Ramos (cell line): ENCODE measurements at regions not wholly inside any gene's neighbourhood (a gene's known extent, or its start where the extent isn't known, plus 50 kb on each side); places are given as distances from the start of the nearest gene placed in this dataset.

ENCODE experiments used
- in situ Hi-C: fragments of 300-500 bp; cut with MboI; formaldehyde crosslinking; loops from one replicate; pipeline ENCODE4 v1.14.3; 2022; ENCODE audit warnings: low sequenced_read_pairs; ENCODE audit not compliant: unreplicated experiment

DNA sequence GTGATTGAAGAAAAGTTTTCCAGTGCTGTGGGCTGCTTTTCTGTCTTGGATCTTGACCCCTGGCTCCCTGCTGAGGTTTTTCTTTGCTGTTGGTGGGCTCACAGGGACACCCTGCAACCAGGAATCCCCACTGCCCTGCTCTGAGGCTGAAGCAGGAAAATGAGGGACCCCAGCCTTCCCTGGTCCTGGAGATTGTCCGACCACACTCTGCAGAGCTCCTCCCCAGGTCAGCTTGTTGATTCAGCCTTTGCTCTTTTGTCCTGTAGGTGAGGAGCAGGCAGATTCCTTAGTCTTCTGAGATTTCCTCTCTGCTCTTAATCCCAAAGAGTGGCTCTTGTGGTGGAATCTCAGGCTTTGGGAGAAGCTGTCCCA, 194.5 kb downstream of the RPLP1 start:
- in situ Hi-C loops = no loop called here

DNA sequence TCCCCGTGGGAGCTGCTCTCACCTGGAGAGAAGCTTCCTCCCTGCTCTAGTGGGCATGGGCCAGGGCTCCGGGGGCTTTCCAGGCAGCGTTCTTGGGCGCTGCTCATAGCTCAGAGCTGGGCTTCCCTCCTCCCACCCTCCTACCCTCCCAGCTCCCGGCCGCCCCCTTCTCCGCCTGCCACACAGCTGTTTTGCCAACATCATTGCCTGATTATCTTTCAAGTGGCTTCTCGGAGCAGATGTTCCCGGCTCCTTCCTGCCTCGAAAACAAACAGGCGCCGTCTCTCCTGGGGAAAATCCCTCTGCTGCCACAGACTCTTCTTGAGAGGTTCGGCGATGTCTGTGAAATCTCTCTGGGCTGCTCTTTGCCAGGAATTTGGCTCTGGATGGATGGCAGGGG, 195.6 kb downstream of the RPLP1 start:
- in situ Hi-C loops = no loop called here

DNA sequence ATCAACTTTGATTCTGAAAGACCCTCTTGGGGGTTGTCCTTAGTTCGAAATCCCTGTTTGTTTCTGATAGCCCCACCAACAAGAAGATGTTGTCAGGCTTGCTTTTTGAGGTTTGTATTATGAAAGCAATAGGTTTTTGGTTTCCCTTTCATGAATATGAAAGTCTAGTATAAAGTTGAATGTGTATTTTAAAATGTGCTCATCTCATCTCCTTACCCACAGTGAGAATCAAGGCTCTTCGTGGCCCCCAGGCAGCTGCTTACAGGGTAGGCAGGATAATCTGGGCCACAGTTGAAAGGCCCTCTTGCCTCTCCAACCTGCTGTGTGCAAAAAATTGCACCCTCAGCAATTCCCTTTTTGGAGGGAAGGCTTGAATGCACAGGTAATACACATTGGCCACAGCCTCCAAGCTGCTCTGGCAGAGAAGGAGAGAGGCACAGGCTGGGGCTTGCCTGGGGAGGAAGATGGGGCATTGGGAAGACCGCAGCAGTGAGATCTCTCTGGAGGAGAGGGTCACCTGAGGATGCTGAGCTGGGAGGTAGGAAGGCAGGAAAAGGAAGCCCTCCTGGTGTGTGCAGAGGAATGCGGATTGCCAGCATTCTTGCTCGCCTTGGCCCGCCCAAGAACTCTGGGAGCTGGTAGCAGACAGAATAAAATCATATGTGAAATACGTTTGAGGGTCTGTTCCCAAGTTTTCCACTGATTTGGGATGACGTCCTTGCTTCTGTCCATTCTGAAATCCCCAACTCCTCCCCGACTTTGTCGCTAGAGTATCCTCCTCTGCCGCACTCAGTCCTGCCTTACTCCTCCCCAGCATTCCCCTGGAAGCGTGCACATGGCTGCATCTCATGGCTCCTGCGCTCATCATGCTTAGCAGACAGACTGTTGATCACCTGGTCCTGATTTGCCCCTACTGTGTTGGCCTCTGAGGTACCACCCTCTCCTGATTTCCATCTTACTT, 196.4 kb downstream of the RPLP1 start:
- in situ Hi-C loops = no loop called here

DNA sequence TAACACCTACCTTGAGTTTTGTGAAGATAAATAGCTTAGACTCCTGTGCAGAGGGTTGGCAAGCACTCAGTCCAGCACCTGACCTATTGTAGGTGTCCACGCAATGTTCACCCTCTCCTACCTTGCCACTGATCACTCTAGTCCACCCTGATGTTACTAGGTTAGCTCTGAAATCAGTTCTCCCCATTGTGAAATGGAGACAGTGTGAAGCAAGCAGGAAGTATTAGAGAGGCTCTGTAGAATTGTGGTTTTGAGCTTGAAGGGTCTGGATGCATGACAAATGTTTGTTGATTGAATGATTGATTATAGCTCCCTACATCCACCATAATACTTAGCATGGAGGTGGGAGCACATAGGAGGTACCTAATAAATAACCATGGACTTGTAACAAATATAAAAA, 199.7 kb downstream of the RPLP1 start:
- in situ Hi-C loops = no loop called here

DNA sequence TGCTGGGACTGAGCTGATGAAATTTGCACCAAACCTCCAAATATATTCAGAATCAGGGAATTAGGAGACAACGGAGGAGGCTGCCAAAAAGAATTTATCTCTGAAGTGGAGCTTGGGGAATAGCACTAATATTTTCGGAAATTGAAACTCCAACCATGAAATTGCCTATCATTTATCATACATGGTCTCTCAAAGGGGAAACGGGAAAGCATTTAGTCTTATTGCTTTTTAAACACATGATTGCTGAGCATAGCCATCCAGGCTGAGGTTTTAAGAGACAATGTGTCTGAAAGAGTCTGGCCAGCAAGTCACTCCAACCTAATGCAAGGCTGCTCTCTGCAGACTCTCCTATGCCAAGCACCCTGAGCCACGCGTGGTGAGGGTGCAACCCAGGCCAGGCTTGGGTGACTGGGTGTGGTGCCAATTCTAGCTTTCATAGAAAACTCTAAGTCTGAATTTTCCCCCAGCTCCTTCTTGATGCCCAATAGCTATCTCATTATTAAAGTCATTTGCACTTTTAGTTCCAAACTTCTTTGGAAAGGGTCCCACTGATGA, 200.2 kb downstream of the RPLP1 start:
- in situ Hi-C loops = no loop called here

DNA sequence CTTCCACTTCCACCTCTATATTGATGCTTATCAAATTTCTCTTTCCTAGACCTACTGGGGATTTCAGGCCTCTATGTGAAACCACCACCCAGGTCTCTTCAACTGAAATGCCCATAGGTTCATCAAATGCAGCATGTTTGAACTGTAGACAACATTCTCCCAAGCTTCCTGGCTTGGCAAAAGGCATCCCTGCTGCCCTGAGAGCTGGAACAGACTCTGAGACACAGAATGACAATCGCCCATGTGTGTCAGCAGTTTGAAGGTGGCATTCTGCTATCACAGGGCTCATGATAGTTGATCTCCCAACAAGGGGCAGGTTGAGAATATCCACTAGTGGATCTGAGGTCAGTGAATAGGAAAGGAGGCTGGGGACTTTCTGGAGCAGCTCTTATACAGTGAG, 200.7 kb downstream of the RPLP1 start:
- in situ Hi-C loops = no loop called here

DNA sequence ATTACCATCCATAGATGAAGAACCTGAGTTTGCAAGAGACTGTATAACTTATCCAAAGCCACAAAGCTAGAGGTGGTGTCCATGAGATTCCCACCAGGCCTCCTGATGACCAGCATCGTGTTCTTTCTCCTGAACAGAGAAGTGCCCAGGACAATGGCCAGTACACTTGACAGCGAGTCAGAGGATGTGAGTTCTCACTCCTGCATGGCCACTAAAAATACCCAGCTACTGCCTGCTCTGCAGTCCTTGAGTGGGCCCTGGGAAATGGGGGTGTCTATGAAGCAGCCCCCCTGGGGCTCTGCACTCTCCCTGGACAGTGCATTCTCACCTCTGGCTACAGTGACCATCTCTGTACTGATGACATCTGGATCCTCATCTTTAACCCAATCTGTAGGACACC, 201.2 kb downstream of the RPLP1 start:
- in situ Hi-C loops = no loop called here

DNA sequence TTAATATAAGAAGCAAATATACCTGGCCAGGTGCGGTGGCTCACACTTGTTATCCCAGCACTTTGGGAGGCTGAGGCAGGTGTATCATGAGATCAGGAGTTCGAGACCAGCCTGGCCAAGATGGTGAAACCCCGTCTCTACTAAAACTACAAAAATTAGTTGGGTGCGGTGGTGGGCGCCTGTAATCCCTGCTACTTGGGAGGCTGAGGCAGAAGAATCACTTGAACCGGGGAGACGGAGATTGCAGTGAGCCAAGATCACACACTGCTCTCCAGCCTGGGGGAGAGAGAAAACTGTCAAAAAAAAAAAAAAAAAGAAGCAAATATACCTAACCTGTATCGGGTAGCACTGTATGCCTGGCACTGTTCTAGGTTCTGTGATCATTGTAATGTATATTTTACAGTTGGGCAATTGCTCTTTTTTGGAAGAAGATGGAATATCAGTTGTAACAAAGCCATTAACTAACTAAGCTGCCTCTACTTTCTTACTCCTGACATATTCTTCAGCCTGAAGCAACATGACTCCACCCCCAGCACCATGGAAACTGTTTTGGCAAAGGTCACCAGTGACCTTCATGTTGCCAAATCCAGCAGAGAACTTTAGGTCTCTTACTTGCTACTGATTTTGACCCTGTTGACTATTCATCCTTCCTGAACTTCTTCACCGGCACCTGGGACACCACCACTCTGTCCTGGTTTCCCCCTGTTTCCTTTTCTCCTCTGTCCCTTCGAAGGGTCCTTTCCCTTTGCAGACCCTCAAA, 203.8 kb downstream of the RPLP1 start:
- in situ Hi-C loops = no loop called here

DNA sequence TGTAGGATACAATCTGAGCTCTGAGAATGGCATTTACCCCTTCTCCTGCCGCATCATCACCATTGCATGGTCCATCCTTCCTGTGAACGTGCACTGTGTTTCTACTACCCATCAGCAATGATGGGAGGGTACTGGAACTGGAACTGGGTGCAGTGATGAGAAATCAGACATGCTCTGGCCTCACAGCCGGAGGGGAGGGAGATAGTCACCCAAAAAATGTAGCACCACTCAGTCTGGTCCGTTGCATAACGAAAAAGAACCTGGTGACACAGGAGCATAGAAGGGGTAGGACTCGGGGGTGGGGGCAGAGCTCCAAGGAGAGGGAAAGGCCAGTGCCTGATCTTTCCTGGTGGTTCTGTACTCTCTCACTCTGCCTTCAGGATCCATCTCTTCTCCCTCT, 205.0 kb downstream of the RPLP1 start:
- in situ Hi-C loops = no loop called here

DNA sequence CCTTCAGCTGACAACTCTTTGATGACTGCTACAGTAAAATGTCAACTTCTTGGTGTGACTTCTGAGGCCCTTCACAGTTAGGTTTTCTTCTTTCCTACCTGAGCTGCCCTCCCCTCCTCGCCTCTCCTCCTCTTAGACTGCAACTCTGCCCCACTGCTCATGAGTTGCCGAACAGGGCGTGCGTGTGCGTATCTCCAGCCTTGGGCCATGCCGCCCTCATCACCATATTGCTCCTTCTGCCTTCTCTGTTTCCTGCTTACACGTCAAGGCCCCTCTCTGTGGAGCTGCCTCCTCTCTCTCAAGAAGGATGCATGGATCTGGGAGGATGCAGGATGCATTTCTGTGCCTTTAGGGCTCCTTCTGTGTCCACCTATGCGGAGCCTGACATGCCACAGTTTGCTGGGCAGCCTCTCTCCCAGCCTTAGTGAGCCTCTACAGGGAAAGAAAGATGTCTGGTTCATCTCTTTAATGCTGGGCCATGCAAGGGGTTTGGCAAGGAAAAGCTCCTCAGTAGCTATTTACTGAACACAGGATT, 205.9 kb downstream of the RPLP1 start:
- in situ Hi-C loops = no loop called here

DNA sequence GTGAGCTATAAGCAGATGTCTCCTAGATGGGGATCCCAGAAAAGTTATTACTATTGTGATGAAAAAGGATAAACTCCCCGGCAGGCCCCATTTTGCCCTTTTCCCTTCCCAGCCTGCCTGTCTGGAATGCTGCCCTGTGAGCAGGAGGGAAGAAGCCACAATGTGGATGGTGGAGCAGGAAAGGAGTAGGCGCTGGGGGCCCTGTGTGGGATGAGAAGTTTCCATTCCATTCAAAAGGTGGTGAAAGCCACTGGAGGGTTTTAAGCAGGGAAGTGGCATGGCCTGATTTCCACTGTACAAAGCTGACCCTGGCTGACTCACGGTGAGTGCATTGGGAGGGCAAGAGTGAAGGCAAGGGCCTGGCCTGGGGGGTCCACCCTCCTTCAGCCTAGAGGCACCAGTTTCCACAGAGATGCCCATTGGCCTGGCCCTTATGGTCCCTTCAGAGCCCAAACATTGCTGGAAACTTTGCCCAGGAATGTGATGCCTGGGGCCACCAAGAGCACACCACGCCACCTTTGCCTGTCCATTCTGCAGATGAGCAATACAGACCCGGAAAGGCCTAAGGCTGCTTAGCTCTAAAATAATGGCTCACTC, 206.9 kb downstream of the RPLP1 start:
- in situ Hi-C loops = no loop called here

DNA sequence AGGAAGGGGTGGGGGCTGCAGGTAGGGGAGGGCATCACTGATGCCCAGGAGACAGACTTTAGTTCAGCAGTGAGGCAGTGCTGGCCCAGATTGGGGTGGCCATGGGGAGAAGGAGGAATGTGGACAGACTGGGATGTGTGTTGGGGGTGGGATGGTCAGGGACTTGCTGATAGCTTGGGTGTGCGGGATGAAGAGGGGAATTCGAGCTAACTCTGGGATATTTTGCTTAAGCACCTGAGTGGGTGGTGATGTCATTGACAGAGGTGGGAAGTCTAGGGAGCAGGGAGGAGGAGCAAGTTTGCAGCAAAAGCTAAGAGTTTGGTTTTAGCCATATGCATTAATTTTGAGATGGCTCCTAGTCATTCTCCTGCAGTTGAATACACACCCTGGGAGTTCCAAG, 207.5 kb downstream of the RPLP1 start:
- in situ Hi-C loops = no loop called here

DNA sequence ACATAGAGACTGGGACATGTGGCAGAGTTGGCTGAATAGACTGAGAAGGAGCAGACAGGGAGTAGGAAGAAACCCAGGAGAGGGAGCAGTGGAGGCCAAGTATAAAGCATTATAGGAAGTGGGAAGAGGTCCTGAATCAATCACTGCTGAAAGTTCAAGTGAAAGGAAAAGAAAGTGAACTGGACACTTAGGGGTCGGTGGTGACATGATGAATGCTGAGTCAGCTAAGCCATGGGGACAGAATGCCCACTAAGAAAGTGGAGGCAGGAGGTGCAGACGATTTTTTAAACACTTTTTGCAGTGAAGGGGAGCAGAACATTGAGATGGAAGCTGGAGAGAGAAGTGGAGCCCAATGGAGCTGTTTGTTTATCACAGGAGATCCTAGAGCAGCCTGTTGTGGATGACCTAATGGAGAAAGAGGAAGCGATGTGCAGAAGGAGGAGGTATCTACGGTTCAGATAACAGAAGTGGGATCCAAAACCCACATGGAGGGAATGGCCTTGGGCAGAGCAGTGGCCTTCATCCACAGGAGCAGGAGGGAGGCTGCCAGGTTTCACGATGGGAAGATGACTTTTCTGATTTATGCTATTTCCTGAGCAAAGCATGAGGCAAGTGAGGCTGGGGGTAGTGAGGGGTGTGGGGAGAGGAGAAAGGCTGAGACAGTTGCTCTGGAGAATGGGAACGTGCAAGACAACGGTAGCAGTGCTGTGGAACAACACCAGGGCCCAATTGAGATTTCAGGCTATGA, 208.2 kb downstream of the RPLP1 start:
- in situ Hi-C loops = no loop called here

DNA sequence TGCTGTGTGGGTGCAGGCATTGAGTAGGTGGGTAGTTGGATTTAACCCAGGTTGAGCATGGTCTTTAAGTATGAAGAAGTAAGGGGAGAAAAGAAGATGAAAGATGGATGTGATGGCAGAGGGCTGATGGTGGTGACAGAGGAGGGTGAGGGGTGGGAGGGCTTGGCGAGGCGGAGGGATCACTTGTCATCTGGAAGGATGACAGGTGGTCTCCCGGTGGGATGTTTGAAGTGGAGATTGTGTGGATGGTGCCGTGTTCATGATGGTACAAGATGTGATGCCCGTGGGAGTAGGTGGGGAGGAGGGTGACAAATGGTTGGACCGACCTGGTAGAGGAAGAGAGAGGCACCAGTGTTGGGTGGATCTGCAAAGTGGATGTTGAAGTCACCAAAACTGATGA, 208.8 kb downstream of the RPLP1 start:
- in situ Hi-C loops = no loop called here

DNA sequence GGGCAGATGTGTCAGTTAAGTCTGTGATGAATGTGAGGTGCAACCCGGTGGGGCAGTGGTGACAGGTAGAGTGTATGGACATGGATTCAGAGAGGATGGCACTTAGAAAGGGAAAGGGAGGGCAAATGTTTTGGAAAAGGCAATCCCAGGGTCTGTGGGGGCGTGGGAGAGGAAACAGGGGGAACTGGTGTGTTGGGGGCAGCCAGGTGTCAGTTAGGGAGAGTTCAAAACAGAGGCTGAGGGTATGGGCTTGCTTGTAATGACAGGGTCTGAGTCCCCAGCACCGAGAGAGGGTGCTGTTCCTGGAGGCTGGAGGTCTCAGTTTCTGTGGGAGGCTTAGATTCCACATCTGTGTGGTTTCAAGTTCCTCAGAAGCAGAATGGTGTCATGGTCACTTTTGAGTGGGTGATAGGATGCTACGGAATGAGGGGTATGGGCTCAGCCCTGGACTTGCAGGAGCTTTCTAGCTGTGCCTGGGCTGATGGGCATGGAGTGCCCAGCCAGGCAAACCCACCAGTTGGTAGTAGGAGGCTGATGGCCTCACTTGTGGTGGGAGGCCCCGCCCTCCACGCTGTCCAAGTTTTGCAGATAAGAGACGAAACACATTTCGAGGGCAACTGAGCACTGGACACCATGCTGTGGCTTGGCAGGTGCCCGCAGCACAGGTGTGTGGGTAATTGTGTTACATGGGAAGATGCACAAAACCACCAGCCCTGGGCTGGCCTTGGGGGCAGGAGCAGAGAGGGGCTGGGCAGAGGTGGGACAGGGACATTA, 209.4 kb downstream of the RPLP1 start:
- in situ Hi-C loops = no loop called here

DNA sequence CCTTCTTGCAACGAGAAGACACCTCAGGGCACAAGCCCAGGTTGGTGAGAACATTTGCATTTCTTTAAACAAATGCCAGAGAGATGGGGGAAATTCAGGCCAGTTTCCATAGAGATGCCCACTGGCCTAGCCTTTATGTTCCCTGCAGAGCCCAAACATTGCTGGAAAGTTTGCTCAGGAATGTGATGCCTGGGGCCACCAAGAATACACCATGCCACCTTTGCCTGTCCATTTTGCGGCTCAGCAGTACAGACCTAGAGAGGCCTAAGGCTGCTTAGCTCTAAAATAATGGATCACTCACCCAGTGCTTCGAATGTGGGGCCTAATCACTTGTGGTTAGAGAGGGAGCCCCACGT, 210.0 kb downstream of the RPLP1 start:
- in situ Hi-C loops = no loop called here

DNA sequence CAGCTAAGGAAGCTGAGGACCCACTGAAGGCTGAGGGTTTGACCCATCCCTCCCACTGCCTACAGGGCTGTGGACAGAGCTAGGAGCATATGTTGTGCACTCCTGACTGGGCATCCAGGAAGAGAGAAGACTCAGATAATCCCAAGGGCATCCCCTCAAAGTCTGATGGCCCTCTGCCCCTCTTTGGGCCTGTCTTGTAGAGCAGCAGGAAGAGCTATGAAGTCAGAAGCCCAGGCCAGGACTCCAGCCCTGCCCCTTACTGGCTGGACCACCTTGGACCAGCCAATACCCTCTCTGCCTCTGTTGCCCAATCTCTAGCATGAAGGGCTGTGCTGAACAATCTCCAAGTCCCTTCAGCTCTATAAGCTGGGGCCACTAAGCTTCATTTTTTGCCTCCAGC, 210.8 kb downstream of the RPLP1 start:
- in situ Hi-C loops = no loop called here

DNA sequence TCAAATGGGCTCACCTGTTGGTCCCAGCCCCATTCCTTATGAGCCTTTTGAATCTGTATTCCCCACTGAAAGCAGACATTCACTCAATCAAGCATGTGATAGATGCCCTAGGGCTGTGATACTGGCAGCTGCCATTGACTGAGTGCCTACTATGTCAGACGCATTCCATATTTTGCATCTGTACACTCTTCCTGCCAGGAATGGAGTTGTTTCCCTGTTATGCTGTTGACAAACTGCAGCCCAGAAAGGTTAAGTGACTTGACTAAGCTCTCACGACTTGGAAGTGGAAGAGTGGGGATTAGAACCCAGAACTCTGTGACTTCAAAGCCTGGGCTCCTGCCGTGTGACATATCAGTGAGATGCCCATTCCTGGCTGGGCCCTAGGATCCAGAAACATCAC, 211.4 kb downstream of the RPLP1 start:
- in situ Hi-C loops = no loop called here
